Stimulated activated effector memory CD8-positive, alpha-beta T cell treated with anti-CD3 and anti-CD28 coated beads, Interleukin-12 subunit alpha, Interleukin-12 subunit beta, amount 100 ng/mL, for 72 hours (primary cell): ENCODE measurements at regions not wholly inside any gene's neighbourhood (a gene's known extent, or its start where the extent isn't known, plus 50 kb on each side); places are given as distances from the start of the nearest gene placed in this dataset.
"Not testable (repeated sequence)": the region's sequence is repeated elsewhere in the genome, so short reads cannot be mapped to it uniquely, and the experiment has no call there.

ENCODE experiments used
- ATAC-seq: fragments of 150-1000 bp; cut with Tn5 transposase; 2 replicates; pipeline ENCODE4 v1.10.0; 2021
- DNase-seq, 2 donors: peaks; one replicate each; pipeline ENCODE4 v3.0.0; 2021 to 2022; ENCODE audit warnings: low spot score in 2 of 2
- H3K27ac Mint-ChIP-seq: one replicate; pipeline ENCODE4 v1.8.0; 2022; ENCODE audit warnings: mild to moderate bottlenecking, mixed read lengths
- H3K36me3 Mint-ChIP-seq: one replicate; pipeline ENCODE4 v1.8.0; 2022; ENCODE audit warnings: mild to moderate bottlenecking, mixed read lengths
- H3K4me1 Mint-ChIP-seq: one replicate; pipeline ENCODE4 v1.8.0; 2022; ENCODE audit warnings: mixed read lengths
- H3K4me3 Mint-ChIP-seq: one replicate; pipeline ENCODE4 v1.8.0; 2022; ENCODE audit warnings: mild to moderate bottlenecking, mixed read lengths
- H3K9me3 Mint-ChIP-seq: one replicate; pipeline ENCODE4 v1.8.0; 2022; ENCODE audit warnings: mixed read lengths

DNA sequence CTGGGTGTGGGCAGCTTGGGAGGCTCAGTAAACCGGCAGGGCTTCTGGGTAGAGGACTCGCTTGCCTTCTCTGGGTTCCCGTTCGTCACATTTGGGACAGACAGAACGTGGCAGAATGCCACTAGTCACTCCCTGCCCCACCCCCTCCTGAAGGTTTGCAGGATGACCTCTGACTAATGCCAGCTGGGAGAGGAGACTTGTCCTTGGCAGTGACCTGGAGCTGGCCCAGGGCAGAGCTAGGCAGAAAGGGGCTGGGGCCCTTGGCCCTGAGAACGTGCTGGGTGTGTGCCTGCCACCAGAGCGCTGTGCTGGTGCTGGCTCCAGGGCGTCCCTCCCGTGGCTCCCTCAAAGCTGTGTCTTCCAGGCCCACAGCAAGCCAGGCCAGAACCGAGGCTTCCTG, 197.8 kb upstream of the TP53TG3 start:
- H3K4me1 Mint-ChIP-seq, ATAC-seq, H3K9me3 Mint-ChIP-seq, H3K36me3 Mint-ChIP-seq, DNase-seq, H3K27ac Mint-ChIP-seq, H3K4me3 Mint-ChIP-seq: not testable (repeated sequence)

- ATAC-seq, DNase-seq, H3K9me3 Mint-ChIP-seq, H3K4me1 Mint-ChIP-seq, H3K4me3 Mint-ChIP-seq, H3K36me3 Mint-ChIP-seq, H3K27ac Mint-ChIP-seq: not testable (repeated sequence)
Observed at GRCh38 chr16:32873120-32873519, 197.2 kb upstream of the TP53TG3 start.

DNA sequence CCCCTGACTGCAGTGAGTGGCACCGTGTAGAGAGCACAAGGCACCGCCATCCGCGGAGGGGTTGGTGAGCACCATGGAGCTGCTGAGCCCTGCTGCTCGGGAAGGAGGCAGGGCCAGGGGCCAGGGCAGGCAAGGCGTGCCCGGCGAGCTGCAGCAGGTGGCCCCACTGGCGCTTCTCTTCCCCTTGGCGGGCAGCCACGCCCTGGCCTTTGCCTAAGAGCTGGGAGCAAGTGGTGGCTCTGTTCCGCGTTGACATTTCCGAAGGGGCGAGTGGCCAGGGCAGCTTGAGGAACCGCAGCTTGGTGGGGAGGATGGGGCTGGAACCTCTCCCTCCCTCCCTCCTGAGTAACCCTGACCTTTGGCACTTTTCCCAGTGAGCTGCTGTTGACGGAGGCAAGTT, 194.7 kb upstream of the TP53TG3 start:
- not testable (repeated sequence) for H3K27ac Mint-ChIP-seq, H3K4me1 Mint-ChIP-seq, H3K36me3 Mint-ChIP-seq, ATAC-seq, DNase-seq, H3K4me3 Mint-ChIP-seq, H3K9me3 Mint-ChIP-seq

DNA sequence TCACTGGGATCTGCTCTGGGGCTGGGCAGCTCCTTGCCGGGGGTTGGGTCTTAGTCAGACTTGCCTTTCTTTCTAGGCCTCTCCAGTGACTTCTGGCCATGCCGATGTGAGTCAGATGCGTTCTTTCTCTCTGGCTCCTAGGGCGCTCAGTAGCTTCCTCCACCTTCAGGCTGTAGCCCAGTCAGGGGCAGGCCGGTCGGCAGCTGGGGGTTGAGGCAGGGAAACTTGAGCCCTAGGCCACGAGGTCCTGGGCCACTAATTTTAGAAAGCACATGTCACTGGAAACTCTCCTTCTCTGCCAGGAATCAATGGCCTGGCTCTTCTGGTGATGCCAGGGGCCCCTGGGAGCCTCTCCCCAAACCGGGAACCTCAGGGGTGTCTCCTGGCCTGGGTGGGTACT, 192.4 kb upstream of the TP53TG3 start:
- not testable (repeated sequence) for H3K4me3 Mint-ChIP-seq, DNase-seq, H3K27ac Mint-ChIP-seq, H3K4me1 Mint-ChIP-seq, H3K9me3 Mint-ChIP-seq, ATAC-seq, H3K36me3 Mint-ChIP-seq

- not testable (repeated sequence) for H3K4me3 Mint-ChIP-seq, ATAC-seq, DNase-seq, H3K36me3 Mint-ChIP-seq, H3K4me1 Mint-ChIP-seq, H3K27ac Mint-ChIP-seq, H3K9me3 Mint-ChIP-seq
Observed at GRCh38 chr16:32865284-32865683, 189.3 kb upstream of the TP53TG3 start.

GRCh38 chr16:32861476-32862201, 185.7 kb upstream of the TP53TG3 start:
- not testable (repeated sequence) for H3K9me3 Mint-ChIP-seq, H3K27ac Mint-ChIP-seq, ATAC-seq, DNase-seq, H3K36me3 Mint-ChIP-seq, H3K4me3 Mint-ChIP-seq, H3K4me1 Mint-ChIP-seq

GRCh38 chr16:32847379-32847778, 171.4 kb upstream of the TP53TG3 start:
- H3K4me3 Mint-ChIP-seq, H3K36me3 Mint-ChIP-seq, H3K9me3 Mint-ChIP-seq: not testable (repeated sequence)

DNA sequence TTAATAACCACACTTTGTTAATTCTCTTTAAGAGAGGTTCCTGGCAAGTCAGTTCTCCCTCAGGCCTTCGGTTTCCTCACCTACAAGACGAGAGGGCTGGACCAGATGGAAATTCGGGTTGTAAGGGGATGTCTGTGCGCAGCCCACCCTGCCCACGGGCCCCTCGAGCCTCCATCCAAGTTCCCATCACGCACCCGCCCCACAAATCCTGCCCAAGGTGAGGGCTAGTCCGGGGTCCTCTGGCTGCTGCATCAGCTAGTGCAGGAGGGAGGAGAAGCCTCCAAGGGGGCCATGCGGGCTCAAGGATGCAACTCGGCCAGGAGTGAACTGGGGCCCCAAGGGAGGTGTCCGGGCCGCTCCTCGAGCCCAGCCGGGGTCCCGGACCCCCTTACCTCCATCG, 169.6 kb upstream of the TP53TG3 start:
- H3K27ac Mint-ChIP-seq, DNase-seq, H3K4me3 Mint-ChIP-seq, ATAC-seq, H3K9me3 Mint-ChIP-seq, H3K4me1 Mint-ChIP-seq, H3K36me3 Mint-ChIP-seq: not testable (repeated sequence)

More at GRCh38 chr16:32847379-32847778, 171.4 kb upstream of the TP53TG3 start:
- DNase-seq, H3K27ac Mint-ChIP-seq, H3K4me1 Mint-ChIP-seq, ATAC-seq: not testable (repeated sequence)

GRCh38 chr16:32842844-32843243, 166.9 kb upstream of the TP53TG3 start:
- H3K27ac Mint-ChIP-seq, H3K9me3 Mint-ChIP-seq, H3K36me3 Mint-ChIP-seq, ATAC-seq, H3K4me1 Mint-ChIP-seq, DNase-seq, H3K4me3 Mint-ChIP-seq: not testable (repeated sequence)

- not testable (repeated sequence) for H3K36me3 Mint-ChIP-seq, H3K4me1 Mint-ChIP-seq, H3K27ac Mint-ChIP-seq, H3K9me3 Mint-ChIP-seq, H3K4me3 Mint-ChIP-seq, ATAC-seq, DNase-seq
Observed at GRCh38 chr16:32807280-32807679, 131.3 kb upstream of the TP53TG3 start.

GRCh38 chr16:32805639-32806038, 129.7 kb upstream of the TP53TG3 start:
- H3K36me3 Mint-ChIP-seq, H3K4me1 Mint-ChIP-seq, H3K27ac Mint-ChIP-seq, H3K4me3 Mint-ChIP-seq, H3K9me3 Mint-ChIP-seq, DNase-seq, ATAC-seq: not testable (repeated sequence)
